CD4-positive, alpha-beta T cell treated with Interleukin-1 beta for 1 hour (primary cell): ENCODE measurements at regions not wholly inside any gene's neighbourhood (a gene's known extent, or its start where the extent isn't known, plus 50 kb on each side); places are given as distances from the start of the nearest gene placed in this dataset.
A peak's percentile ranks its signal among the peaks of the same experiment; 100 is the strongest.
"Not testable (repeated sequence)": the region's sequence is repeated elsewhere in the genome, so short reads cannot be mapped to it uniquely, and the experiment has no call there.

Experiments
- DNase-seq, 2 donors: peaks; one replicate each; pipeline ENCODE4 v3.0.0-alpha.2; 2020 to 2022

GRCh38 chr9:117864385-117865057, 160.3 kb downstream of the TLR4 start:
- DNase-seq: no peak

GRCh38 chr9:117868594-117868993, 164.4 kb downstream of the TLR4 start:
- no peak for DNase-seq

- DNase-seq: peak in 1 of 2 donors; percentile 2
Measured at GRCh38 chr9:117869287-117869686, 165.1 kb downstream of the TLR4 start.

GRCh38 chr9:117869712-117870111, 165.5 kb downstream of the TLR4 start:
- no peak for DNase-seq

- DNase-seq: no peak
Measured at GRCh38 chr9:117873664-117874063, 169.5 kb downstream of the TLR4 start.

- DNase-seq: no peak
Measured at GRCh38 chr9:117875886-117876285, 171.7 kb downstream of the TLR4 start.

GRCh38 chr9:117882171-117882570, 178.0 kb downstream of the TLR4 start:
- DNase-seq: no peak

- no peak for DNase-seq
Measured at GRCh38 chr9:117886616-117887015, 182.4 kb downstream of the TLR4 start.

- DNase-seq: no peak
Measured at GRCh38 chr9:117887383-117887782, 183.2 kb downstream of the TLR4 start.

- no peak for DNase-seq
Measured at GRCh38 chr9:117887941-117888340, 183.7 kb downstream of the TLR4 start.

GRCh38 chr9:117903453-117903852, 199.2 kb downstream of the TLR4 start:
- DNase-seq: no peak

- no peak for DNase-seq
Measured at GRCh38 chr9:117906763-117907162, 202.6 kb downstream of the TLR4 start.

- no peak for DNase-seq
Measured at GRCh38 chr9:117907420-117907819, 203.2 kb downstream of the TLR4 start.

- no peak for DNase-seq
Measured at GRCh38 chr9:117916291-117916690, 212.1 kb downstream of the TLR4 start.

- no peak for DNase-seq
Measured at GRCh38 chr9:117917873-117918272, 213.7 kb downstream of the TLR4 start.

GRCh38 chr9:117919538-117919937, 215.3 kb downstream of the TLR4 start:
- DNase-seq: no peak

GRCh38 chr9:117926031-117926658, 221.9 kb downstream of the TLR4 start:
- no peak for DNase-seq

GRCh38 chr9:117927354-117927753, 223.2 kb downstream of the TLR4 start:
- DNase-seq: no peak

GRCh38 chr9:117929868-117930267, 225.7 kb downstream of the TLR4 start:
- no peak for DNase-seq

- no peak for DNase-seq
Measured at GRCh38 chr9:117932585-117932984, 228.4 kb downstream of the TLR4 start.

GRCh38 chr9:117936185-117937130, 232.3 kb downstream of the TLR4 start:
- DNase-seq: no peak

GRCh38 chr9:117938086-117938485, 233.9 kb downstream of the TLR4 start:
- no peak for DNase-seq

- no peak for DNase-seq
Measured at GRCh38 chr9:117938896-117939295, 234.7 kb downstream of the TLR4 start.

- DNase-seq: not testable (repeated sequence)
Measured at GRCh38 chr9:117944750-117945149, 240.5 kb downstream of the TLR4 start.
